ENCODE measurements at regions not wholly inside any gene's neighbourhood (a gene's known extent, or its start where the extent isn't known, plus 50 kb on each side); places are given as distances from the start of the nearest gene placed in this dataset.

GRCh38 chr7:96397936-96398598 lies 76.2 kb upstream of the SLC25A13 start:
- TF ChIP-seq ZNF138 (CRISPR knock-in tag; conservative IDR thresholded peaks at IDR 0.05) (no peak), CTCF (IDR thresholded peaks at IDR 0.05) (no peak), FOXJ3 (CRISPR knock-in tag; IDR thresholded peaks at IDR 0.05; ENCODE audit: borderline replicate concordance) (no peak), NFYB (CRISPR knock-in tag; conservative IDR thresholded peaks at IDR 0.05; ENCODE audit: low read depth) (no peak)
